ENCODE measurements at regions not wholly inside any gene's neighbourhood (a gene's known extent, or its start where the extent isn't known, plus 50 kb on each side); places are given as distances from the start of the nearest gene placed in this dataset.

DNA sequence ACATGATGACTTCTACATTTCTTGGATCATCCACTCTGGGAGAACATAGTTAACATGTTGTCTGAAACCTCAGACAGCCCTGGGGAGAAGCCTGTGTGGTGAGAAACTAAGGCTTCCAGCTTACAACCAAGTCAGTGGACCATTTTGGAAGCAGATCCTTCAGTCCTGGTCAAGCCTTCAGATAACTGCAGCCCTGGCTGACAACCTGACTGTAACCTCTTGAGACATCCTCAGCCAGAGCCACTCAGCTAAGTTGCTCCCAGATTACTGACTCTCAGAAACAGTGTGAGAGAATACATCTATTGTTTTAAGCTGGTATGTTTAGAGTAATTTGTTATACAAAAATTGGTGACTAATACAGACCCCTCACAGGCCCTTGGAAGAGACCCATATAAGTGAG is 50.9 kb upstream of the KPNA4 start (continued):
- TF ChIP-seq NR4A1 (CRISPR knock-in tag; IDR thresholded peaks at IDR 0.05) (no peak), NR4A1 (tag; IDR thresholded peaks at IDR 0.05) (no peak), SMARCA4 (IDR thresholded peaks at IDR 0.05) (no peak), MTA2 (IDR thresholded peaks at IDR 0.05; ENCODE audit: low read depth) (no peak)
- TF ChIP-seq, protein P1, sequence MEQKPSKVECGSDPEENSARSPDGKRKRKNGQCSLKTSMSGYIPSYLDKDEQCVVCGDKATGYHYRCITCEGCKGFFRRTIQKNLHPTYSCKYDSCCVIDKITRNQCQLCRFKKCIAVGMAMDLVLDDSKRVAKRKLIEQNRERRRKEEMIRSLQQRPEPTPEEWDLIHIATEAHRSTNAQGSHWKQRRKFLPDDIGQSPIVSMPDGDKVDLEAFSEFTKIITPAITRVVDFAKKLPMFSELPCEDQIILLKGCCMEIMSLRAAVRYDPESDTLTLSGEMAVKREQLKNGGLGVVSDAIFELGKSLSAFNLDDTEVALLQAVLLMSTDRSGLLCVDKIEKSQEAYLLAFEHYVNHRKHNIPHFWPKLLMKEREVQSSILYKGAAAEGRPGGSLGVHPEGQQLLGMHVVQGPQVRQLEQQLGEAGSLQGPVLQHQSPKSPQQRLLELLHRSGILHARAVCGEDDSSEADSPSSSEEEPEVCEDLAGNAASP (IDR thresholded peaks at IDR 0.05): no peak
- TF ChIP-seq, protein P2, sequence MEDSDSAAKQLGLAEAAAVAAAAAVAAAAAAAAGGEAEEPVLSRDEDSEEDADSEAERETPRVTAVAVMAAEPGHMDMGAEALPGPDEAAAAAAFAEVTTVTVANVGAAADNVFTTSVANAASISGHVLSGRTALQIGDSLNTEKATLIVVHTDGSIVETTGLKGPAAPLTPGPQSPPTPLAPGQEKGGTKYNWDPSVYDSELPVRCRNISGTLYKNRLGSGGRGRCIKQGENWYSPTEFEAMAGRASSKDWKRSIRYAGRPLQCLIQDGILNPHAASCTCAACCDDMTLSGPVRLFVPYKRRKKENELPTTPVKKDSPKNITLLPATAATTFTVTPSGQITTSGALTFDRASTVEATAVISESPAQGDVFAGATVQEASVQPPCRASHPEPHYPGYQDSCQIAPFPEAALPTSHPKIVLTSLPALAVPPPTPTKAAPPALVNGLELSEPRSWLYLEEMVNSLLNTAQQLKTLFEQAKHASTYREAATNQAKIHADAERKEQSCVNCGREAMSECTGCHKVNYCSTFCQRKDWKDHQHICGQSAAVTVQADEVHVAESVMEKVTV (CRISPR knock-in tag; IDR thresholded peaks at IDR 0.05): no peak
- TF ChIP-seq, protein P3, sequence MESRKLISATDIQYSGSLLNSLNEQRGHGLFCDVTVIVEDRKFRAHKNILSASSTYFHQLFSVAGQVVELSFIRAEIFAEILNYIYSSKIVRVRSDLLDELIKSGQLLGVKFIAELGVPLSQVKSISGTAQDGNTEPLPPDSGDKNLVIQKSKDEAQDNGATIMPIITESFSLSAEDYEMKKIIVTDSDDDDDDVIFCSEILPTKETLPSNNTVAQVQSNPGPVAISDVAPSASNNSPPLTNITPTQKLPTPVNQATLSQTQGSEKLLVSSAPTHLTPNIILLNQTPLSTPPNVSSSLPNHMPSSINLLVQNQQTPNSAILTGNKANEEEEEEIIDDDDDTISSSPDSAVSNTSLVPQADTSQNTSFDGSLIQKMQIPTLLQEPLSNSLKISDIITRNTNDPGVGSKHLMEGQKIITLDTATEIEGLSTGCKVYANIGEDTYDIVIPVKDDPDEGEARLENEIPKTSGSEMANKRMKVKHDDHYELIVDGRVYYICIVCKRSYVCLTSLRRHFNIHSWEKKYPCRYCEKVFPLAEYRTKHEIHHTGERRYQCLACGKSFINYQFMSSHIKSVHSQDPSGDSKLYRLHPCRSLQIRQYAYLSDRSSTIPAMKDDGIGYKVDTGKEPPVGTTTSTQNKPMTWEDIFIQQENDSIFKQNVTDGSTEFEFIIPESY (CRISPR knock-in tag; IDR thresholded peaks at IDR 0.05): no peak
